ENCODE measurements at regions not wholly inside any gene's neighbourhood (a gene's known extent, or its start where the extent isn't known, plus 50 kb on each side); places are given as distances from the start of the nearest gene placed in this dataset.

DNA sequence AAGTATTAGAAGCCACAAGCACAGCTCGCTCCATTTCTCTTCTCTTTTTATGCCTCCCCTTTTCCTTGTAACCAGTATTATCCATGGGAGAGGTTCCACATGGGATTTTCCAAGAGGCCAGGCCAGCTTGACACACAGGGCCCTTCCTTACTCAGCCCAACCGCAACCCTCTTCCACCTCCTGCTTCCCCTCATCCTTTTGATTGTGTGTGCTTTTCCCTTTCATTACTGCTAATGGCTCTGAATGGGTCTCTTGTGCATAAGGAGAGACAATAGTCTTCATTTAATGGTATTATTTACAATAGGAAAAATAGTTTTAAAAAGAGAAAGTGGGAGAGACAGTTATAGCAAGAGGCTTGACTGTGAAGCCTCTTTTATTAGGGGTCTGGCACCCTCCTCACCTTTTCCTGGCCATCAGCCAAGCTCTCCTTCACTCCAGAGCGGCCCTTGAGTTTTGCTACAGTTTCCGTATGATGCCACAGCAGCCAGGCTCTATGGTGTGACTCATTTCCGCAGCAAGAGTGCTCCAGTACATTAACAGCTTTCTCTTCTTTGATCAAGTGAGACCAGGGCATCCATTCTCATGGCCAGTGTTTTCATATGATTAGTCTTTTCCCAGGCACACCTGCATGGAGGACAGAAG lies 579.5 kb downstream of the TFAP2B start:
- H3K9me3 ChIP-seq (ENCODE audit: control insufficient read depth in 2 of 2, insufficient read depth in 1 of 2, low read length in 1 of 2) = no peaks in the 10 kb centered on the region
- H3K36me3 ChIP-seq (ENCODE audit: control insufficient read depth in 2 of 2, insufficient read depth in 2 of 2, low read length in 1 of 2) = no peaks in the 10 kb centered on the region
- H3K4me1 ChIP-seq (ENCODE audit: control insufficient read depth in 2 of 2, insufficient read depth in 2 of 2, low read length in 2 of 2) = no peaks in the 10 kb centered on the region
- H3K27me3 ChIP-seq (ENCODE audit: control insufficient read depth in 2 of 2, insufficient read depth in 1 of 2, low read length in 1 of 2) = no peaks in the 10 kb centered on the region
- H3K27ac ChIP-seq (ENCODE audit: low read depth in 1 of 2, low read length in 1 of 2) = no peak overlapping the region
- no peak for DNase-seq (ENCODE audit: low read depth in 6 of 9, low spot score in 9 of 9)
- H3K4me3 ChIP-seq (ENCODE audit: low read length in 2 of 2) = no peak overlapping the region
- 90% methylated on average over 5 of the region's 5 CpGs for WGBS

GRCh38 chr6:51398793-51399192 lies 580.1 kb downstream of the TFAP2B start:
- no peak overlapping the region for H3K27ac ChIP-seq (ENCODE audit: low read depth in 1 of 2, low read length in 1 of 2)
- no peak overlapping the region for H3K4me3 ChIP-seq (ENCODE audit: low read length in 2 of 2)
- 88% methylated on average over 5 of the region's 5 CpGs for WGBS
- no peaks in the 10 kb centered on the region for H3K4me1 ChIP-seq (ENCODE audit: control insufficient read depth in 2 of 2, insufficient read depth in 2 of 2, low read length in 2 of 2)
- no peaks in the 10 kb centered on the region for H3K27me3 ChIP-seq (ENCODE audit: control insufficient read depth in 2 of 2, insufficient read depth in 1 of 2, low read length in 1 of 2)
- H3K9me3 ChIP-seq (ENCODE audit: control insufficient read depth in 2 of 2, insufficient read depth in 1 of 2, low read length in 1 of 2) = no peaks in the 10 kb centered on the region
- H3K36me3 ChIP-seq (ENCODE audit: control insufficient read depth in 2 of 2, insufficient read depth in 2 of 2, low read length in 1 of 2) = no peaks in the 10 kb centered on the region
- no peak for DNase-seq (ENCODE audit: low read depth in 6 of 9, low spot score in 9 of 9)

- Histone ChIP-seq H3K4me1 (ENCODE audit: control insufficient read depth in 2 of 2, insufficient read depth in 2 of 2, low read length in 2 of 2) (no peaks in the 10 kb centered on the region), H3K27ac (ENCODE audit: low read depth in 1 of 2, low read length in 1 of 2) (no peak overlapping the region), H3K36me3 (ENCODE audit: control insufficient read depth in 2 of 2, insufficient read depth in 2 of 2, low read length in 1 of 2) (no peaks in the 10 kb centered on the region), H3K4me3 (ENCODE audit: low read length in 2 of 2) (no peak overlapping the region), H3K9me3 (ENCODE audit: control insufficient read depth in 2 of 2, insufficient read depth in 1 of 2, low read length in 1 of 2) (no peaks in the 10 kb centered on the region), H3K27me3 (ENCODE audit: control insufficient read depth in 2 of 2, insufficient read depth in 1 of 2, low read length in 1 of 2) (no peaks in the 10 kb centered on the region)
- WGBS = 87% methylated on average over 25 of the region's 25 CpGs
- no peak for DNase-seq (ENCODE audit: low read depth in 6 of 9, low spot score in 9 of 9)
These were observed 591.8 kb downstream of the TFAP2B start for GRCh38 chr6:51410453-51410852.

DNA sequence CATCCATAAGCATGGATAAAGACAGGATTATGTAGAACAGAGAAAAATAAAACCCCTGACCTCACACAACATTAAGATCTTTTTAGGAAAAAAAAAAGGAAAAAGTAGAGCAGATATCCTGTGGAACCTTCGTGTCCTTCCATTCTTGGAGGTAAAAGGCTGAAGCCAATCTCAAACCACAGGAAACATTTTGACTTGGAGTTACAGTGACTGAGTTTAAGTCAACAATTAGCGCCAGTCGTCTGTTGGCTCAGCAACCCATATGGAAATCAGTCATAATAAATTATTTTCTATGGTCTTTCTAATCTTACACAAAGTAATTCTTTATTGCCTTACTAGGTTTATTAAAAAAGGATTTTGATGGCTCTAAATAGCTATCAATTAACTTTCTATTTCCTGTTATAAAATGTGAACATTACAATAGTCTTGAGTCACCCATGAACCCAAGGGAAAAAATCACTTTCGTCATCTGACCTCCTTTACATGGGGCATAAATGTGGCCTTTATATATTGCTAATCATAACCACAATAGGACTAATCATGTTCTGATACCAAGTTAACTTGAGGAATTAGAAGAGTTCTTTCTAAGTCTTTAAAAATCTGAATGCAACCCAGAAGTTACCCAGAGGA lies 592.9 kb downstream of the TFAP2B start:
- Histone ChIP-seq H3K4me3 (ENCODE audit: low read length in 2 of 2) (no peak overlapping the region), H3K36me3 (ENCODE audit: control insufficient read depth in 2 of 2, insufficient read depth in 2 of 2, low read length in 1 of 2) (no peaks in the 10 kb centered on the region), H3K4me1 (ENCODE audit: control insufficient read depth in 2 of 2, insufficient read depth in 2 of 2, low read length in 2 of 2) (no peaks in the 10 kb centered on the region), H3K27me3 (ENCODE audit: control insufficient read depth in 2 of 2, insufficient read depth in 1 of 2, low read length in 1 of 2) (no peaks in the 10 kb centered on the region), H3K9me3 (ENCODE audit: control insufficient read depth in 2 of 2, insufficient read depth in 1 of 2, low read length in 1 of 2) (no peaks in the 10 kb centered on the region), H3K27ac (ENCODE audit: low read depth in 1 of 2, low read length in 1 of 2) (no peak overlapping the region)
- 59% methylated on average over 4 of the region's 4 CpGs for WGBS
- DNase-seq (ENCODE audit: low read depth in 6 of 9, low spot score in 9 of 9) = no peak

GRCh38 chr6:51414361-51414760 lies 595.7 kb downstream of the TFAP2B start:
- Histone ChIP-seq H3K9me3 (ENCODE audit: control insufficient read depth in 2 of 2, insufficient read depth in 1 of 2, low read length in 1 of 2) (no peaks in the 10 kb centered on the region), H3K4me1 (ENCODE audit: control insufficient read depth in 2 of 2, insufficient read depth in 2 of 2, low read length in 2 of 2) (no peaks in the 10 kb centered on the region), H3K27ac (ENCODE audit: low read depth in 1 of 2, low read length in 1 of 2) (no peak overlapping the region), H3K4me3 (ENCODE audit: low read length in 2 of 2) (no peak overlapping the region), H3K36me3 (ENCODE audit: control insufficient read depth in 2 of 2, insufficient read depth in 2 of 2, low read length in 1 of 2) (no peaks in the 10 kb centered on the region), H3K27me3 (ENCODE audit: control insufficient read depth in 2 of 2, insufficient read depth in 1 of 2, low read length in 1 of 2) (no peaks in the 10 kb centered on the region)
- DNase-seq (ENCODE audit: low read depth in 6 of 9, low spot score in 9 of 9) = no peak
- WGBS = 93% methylated on average over 2 of the region's 2 CpGs

- DNase-seq (ENCODE audit: low read depth in 6 of 9, low spot score in 9 of 9) = no peak
- Histone ChIP-seq H3K36me3 (ENCODE audit: control insufficient read depth in 2 of 2, insufficient read depth in 2 of 2, low read length in 1 of 2) (no peaks in the 10 kb centered on the region), H3K27ac (ENCODE audit: low read depth in 1 of 2, low read length in 1 of 2) (no peak overlapping the region), H3K4me1 (ENCODE audit: control insufficient read depth in 2 of 2, insufficient read depth in 2 of 2, low read length in 2 of 2) (no peaks in the 10 kb centered on the region), H3K4me3 (ENCODE audit: low read length in 2 of 2) (no peak overlapping the region), H3K27me3 (ENCODE audit: control insufficient read depth in 2 of 2, insufficient read depth in 1 of 2, low read length in 1 of 2) (no peaks in the 10 kb centered on the region), H3K9me3 (ENCODE audit: control insufficient read depth in 2 of 2, insufficient read depth in 1 of 2, low read length in 1 of 2) (no peaks in the 10 kb centered on the region)
- 91% methylated on average over 3 of the region's 3 CpGs for WGBS
These were observed 596.8 kb downstream of the TFAP2B start for GRCh38 chr6:51415501-51415900.

DNA sequence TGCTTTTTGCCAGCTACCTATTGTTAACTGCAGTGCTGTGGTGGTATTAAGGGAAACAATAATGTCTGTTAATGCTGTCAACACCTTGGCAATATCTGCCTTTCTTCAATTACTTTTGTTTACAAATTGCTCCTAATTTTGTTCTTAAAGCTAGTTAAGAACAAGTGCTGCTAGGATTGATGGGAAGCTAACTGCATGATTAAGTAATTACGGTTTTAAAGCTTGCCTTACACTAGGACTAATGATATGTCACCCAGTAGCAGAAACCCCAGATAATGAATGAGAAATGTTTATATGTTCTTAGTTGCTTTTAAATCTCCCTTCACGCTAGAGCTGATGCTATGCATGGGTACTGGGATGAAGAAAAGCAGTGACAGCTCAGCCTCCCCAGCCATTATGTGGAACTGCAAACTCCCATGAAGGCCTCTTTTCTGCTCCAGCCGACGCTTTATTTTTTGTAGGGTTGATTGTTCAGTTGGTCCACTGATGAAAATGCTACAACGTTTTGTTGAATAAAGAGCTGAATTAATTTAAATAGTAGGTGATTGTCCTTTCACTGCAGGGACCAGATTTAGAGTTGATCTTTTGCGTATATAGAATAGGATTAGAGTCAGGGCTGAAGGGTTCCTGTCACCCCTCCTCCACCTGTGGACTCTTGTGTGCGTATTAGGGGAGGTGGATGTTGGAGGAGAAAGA lies 610.5 kb downstream of the TFAP2B start:
- Histone ChIP-seq H3K27ac (ENCODE audit: low read depth in 1 of 2, low read length in 1 of 2) (no peak overlapping the region), H3K36me3 (ENCODE audit: control insufficient read depth in 2 of 2, insufficient read depth in 2 of 2, low read length in 1 of 2) (no peaks in the 10 kb centered on the region), H3K9me3 (ENCODE audit: control insufficient read depth in 2 of 2, insufficient read depth in 1 of 2, low read length in 1 of 2) (no peaks in the 10 kb centered on the region), H3K4me1 (ENCODE audit: control insufficient read depth in 2 of 2, insufficient read depth in 2 of 2, low read length in 2 of 2) (no peaks in the 10 kb centered on the region), H3K27me3 (ENCODE audit: control insufficient read depth in 2 of 2, insufficient read depth in 1 of 2, low read length in 1 of 2) (no peaks in the 10 kb centered on the region), H3K4me3 (ENCODE audit: low read length in 2 of 2) (no peak overlapping the region)
- 80% methylated on average over 7 of the region's 7 CpGs for WGBS
- DNase-seq (ENCODE audit: low read depth in 6 of 9, low spot score in 9 of 9) = no peak

DNA sequence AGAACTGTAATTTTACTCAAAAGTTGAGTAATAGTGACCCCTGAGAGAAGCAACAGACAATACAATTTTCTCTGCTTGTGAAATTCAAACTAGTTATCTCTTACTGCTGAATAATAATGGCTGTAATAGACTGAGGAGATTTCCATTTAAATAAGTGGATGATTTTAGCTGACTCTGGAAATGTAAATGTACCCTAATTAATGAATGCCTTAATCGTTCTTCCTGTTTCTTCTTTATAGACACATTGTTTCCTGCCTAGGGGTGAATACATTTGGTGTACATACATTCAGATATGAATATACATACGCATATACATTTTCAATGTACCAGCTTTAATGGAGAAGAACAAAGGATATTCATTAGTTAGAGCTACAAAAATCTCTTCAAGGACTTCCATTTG lies 611.9 kb downstream of the TFAP2B start:
- 94% methylated on average over 2 of the region's 2 CpGs for whole genome bisulfite sequencing
- H3K27me3 ChIP-seq (ENCODE audit: control insufficient read depth in 2 of 2, insufficient read depth in 1 of 2, low read length in 1 of 2) = no peaks in the 10 kb centered on the region
- DNase-seq (ENCODE audit: low read depth in 6 of 9, low spot score in 9 of 9) = no peak
- H3K9me3 ChIP-seq (ENCODE audit: control insufficient read depth in 2 of 2, insufficient read depth in 1 of 2, low read length in 1 of 2) = no peaks in the 10 kb centered on the region
- H3K4me3 ChIP-seq (ENCODE audit: low read length in 2 of 2) = no peak overlapping the region
- no peak overlapping the region for H3K27ac ChIP-seq (ENCODE audit: low read depth in 1 of 2, low read length in 1 of 2)
- H3K36me3 ChIP-seq (ENCODE audit: control insufficient read depth in 2 of 2, insufficient read depth in 2 of 2, low read length in 1 of 2) = no peaks in the 10 kb centered on the region
- no peaks in the 10 kb centered on the region for H3K4me1 ChIP-seq (ENCODE audit: control insufficient read depth in 2 of 2, insufficient read depth in 2 of 2, low read length in 2 of 2)

GRCh38 chr6:51432481-51432880 lies 613.8 kb downstream of the TFAP2B start:
- no peak for DNase-seq (ENCODE audit: low read depth in 6 of 9, low spot score in 9 of 9)
- no peaks in the 10 kb centered on the region for H3K27me3 ChIP-seq (ENCODE audit: control insufficient read depth in 2 of 2, insufficient read depth in 1 of 2, low read length in 1 of 2)
- H3K4me3 ChIP-seq (ENCODE audit: low read length in 2 of 2) = no peak overlapping the region
- WGBS = 83% methylated on average over 3 of the region's 3 CpGs
- H3K9me3 ChIP-seq (ENCODE audit: control insufficient read depth in 2 of 2, insufficient read depth in 1 of 2, low read length in 1 of 2) = no peaks in the 10 kb centered on the region
- no peak overlapping the region for H3K27ac ChIP-seq (ENCODE audit: low read depth in 1 of 2, low read length in 1 of 2)
- no peaks in the 10 kb centered on the region for H3K36me3 ChIP-seq (ENCODE audit: control insufficient read depth in 2 of 2, insufficient read depth in 2 of 2, low read length in 1 of 2)
- no peaks in the 10 kb centered on the region for H3K4me1 ChIP-seq (ENCODE audit: control insufficient read depth in 2 of 2, insufficient read depth in 2 of 2, low read length in 2 of 2)

All from thymus (tissue), 11 donors.